ENCODE measurements at regions not wholly inside any gene's neighbourhood (a gene's known extent, or its start where the extent isn't known, plus 50 kb on each side); places are given as distances from the start of the nearest gene placed in this dataset.

DNA sequence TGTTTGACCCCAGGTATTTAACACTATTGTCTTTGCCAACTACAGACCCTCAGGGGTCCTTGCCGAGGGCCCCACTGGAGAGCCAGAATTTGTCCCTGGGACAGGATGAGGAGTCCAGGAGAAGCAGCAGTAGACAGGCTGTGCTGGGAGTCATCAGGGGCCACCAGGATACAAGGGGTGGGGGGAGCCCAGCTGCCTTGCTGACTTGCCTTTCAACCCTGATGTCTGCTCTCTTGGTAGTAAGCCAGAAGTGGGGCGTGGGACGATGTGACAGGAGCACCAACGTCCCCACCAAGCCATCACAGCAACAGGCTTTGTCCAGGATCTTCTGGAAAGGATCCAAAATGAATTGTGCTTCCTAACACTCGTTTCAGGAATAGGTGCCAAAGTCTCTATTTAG lies 62.4 kb upstream of the CDCA7L start:
- TF ChIP-seq POLR2A (IDR thresholded peaks at IDR 0.05; ENCODE audit: control extremely low read depth in 1 of 2, low read depth in 2 of 2, low read length in 2 of 2) (no peak), EZH2 (IDR thresholded peaks at IDR 0.05; ENCODE audit: low read depth, low read length, severe bottlenecking) (no peak), MAFK (IDR thresholded peaks at IDR 0.05; ENCODE audit: low read depth, low read length) (no peak), HDAC6 (IDR thresholded peaks at IDR 0.05; ENCODE audit: low read depth, low read length) (no peak)
- TF ChIP-seq, protein P1, sequence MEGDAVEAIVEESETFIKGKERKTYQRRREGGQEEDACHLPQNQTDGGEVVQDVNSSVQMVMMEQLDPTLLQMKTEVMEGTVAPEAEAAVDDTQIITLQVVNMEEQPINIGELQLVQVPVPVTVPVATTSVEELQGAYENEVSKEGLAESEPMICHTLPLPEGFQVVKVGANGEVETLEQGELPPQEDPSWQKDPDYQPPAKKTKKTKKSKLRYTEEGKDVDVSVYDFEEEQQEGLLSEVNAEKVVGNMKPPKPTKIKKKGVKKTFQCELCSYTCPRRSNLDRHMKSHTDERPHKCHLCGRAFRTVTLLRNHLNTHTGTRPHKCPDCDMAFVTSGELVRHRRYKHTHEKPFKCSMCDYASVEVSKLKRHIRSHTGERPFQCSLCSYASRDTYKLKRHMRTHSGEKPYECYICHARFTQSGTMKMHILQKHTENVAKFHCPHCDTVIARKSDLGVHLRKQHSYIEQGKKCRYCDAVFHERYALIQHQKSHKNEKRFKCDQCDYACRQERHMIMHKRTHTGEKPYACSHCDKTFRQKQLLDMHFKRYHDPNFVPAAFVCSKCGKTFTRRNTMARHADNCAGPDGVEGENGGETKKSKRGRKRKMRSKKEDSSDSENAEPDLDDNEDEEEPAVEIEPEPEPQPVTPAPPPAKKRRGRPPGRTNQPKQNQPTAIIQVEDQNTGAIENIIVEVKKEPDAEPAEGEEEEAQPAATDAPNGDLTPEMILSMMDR (IDR thresholded peaks at IDR 0.05; ENCODE audit: control extremely low read depth in 1 of 3, insufficient read depth in 1 of 3, low read depth in 1 of 3, low read length in 3 of 3), result no peak
- TF ChIP-seq, protein P2, sequence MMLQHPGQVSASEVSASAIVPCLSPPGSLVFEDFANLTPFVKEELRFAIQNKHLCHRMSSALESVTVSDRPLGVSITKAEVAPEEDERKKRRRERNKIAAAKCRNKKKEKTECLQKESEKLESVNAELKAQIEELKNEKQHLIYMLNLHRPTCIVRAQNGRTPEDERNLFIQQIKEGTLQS (IDR thresholded peaks at IDR 0.05; ENCODE audit: insufficient read depth, low read depth, low read length), result no peak

Measured in H1 (cell line).